Gastrocnemius medialis (tissue), 4 donors: ENCODE measurements at regions not wholly inside any gene's neighbourhood (a gene's known extent, or its start where the extent isn't known, plus 50 kb on each side); places are given as distances from the start of the nearest gene placed in this dataset.

ENCODE experiments used
- POLR2A ChIP-seq, 2 donors: fragments of 450-650 bp; IDR thresholded peaks; one replicate each; pipeline ENCODE4 v1.6.1; 2017; ENCODE audit warnings: antibody characterized with exemption in 2 of 2, mild to moderate bottlenecking in 2 of 2, moderate library complexity in 2 of 2
- TF ChIP-seq, protein P1 (sequence below), 5 experiments: fragments of 450-650 bp in 3 of 5; fragments of 200-600 bp in 2 of 5; sonication (generic) in 2 of 5; IDR thresholded peaks in 4 of 5; conservative IDR thresholded peaks in 1 of 5; 1 replicate in 4 of 5; 2 replicates in 1 of 5; pipeline ENCODE4 v1.5.1; 2016 to 2019; ENCODE audit warnings: antibody characterized with exemption in 5 of 5, mild to moderate bottlenecking in 3 of 5, moderate library complexity in 3 of 5

DNA sequence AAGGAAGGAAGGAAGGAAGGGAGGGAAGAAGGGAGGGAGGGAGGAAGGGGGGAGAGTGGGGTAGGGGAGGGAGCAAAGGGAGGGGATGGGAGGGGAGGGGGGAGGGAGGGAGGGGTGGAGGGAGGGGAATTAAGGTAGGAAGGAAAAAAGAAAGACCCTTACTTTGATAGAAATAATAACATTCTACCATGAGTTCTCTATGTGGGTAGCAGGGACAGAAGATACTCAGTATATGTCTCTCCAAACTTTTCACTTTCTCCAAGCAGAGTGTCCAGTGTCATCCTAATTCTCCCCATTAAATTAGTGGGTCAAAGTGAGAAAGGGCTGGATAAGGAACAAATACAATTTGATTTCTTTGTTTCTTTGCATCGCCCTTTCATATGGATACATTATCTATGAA, 553.4 kb upstream of the USP15 start:
- TF ChIP-seq, protein P1, sequence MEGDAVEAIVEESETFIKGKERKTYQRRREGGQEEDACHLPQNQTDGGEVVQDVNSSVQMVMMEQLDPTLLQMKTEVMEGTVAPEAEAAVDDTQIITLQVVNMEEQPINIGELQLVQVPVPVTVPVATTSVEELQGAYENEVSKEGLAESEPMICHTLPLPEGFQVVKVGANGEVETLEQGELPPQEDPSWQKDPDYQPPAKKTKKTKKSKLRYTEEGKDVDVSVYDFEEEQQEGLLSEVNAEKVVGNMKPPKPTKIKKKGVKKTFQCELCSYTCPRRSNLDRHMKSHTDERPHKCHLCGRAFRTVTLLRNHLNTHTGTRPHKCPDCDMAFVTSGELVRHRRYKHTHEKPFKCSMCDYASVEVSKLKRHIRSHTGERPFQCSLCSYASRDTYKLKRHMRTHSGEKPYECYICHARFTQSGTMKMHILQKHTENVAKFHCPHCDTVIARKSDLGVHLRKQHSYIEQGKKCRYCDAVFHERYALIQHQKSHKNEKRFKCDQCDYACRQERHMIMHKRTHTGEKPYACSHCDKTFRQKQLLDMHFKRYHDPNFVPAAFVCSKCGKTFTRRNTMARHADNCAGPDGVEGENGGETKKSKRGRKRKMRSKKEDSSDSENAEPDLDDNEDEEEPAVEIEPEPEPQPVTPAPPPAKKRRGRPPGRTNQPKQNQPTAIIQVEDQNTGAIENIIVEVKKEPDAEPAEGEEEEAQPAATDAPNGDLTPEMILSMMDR (IDR thresholded peaks at IDR 0.05 in 4 of 5, conservative IDR thresholded peaks at IDR 0.05 in 1 of 5) = no peak
- TF ChIP-seq POLR2A (IDR thresholded peaks at IDR 0.05) = no peak
